SH-SY5Y (cell line): ENCODE measurements at regions not wholly inside any gene's neighbourhood (a gene's known extent, or its start where the extent isn't known, plus 50 kb on each side); places are given as distances from the start of the nearest gene placed in this dataset.

Experiments used
- GATA2 ChIP-seq: IDR thresholded peaks from 2 replicates; pipeline ENCODE4 v1.6.1; 2011; ENCODE audit warnings: mild to moderate bottlenecking, low read depth, low read length
- GATA3 ChIP-seq: IDR thresholded peaks from 2 replicates; pipeline ENCODE4 v1.6.1; 2011; ENCODE audit warnings: low read depth, mild to moderate bottlenecking, low read length, moderate library complexity

- TF ChIP-seq GATA2, result no peak
- no peak for TF ChIP-seq GATA3
Measured at GRCh38 chr6:84556541-84557335, 207.7 kb downstream of the TBX18 start.
